AML-193 (cell line): ENCODE measurements at regions not wholly inside any gene's neighbourhood (a gene's known extent, or its start where the extent isn't known, plus 50 kb on each side); places are given as distances from the start of the nearest gene placed in this dataset.
"Not testable (repeated sequence)": the region's sequence is repeated elsewhere in the genome, so short reads cannot be mapped to it uniquely, and the experiment has no call there.

Source experiments
- DNase-seq, 2 experiments: peaks; one replicate each; lab custom pipeline; 2025; lab: John Stamatoyannopoulos, UW

GRCh38 chrX:52585892-52586291 lies 68.8 kb downstream of the SSX7 start:
- DNase-seq = no peak

DNA sequence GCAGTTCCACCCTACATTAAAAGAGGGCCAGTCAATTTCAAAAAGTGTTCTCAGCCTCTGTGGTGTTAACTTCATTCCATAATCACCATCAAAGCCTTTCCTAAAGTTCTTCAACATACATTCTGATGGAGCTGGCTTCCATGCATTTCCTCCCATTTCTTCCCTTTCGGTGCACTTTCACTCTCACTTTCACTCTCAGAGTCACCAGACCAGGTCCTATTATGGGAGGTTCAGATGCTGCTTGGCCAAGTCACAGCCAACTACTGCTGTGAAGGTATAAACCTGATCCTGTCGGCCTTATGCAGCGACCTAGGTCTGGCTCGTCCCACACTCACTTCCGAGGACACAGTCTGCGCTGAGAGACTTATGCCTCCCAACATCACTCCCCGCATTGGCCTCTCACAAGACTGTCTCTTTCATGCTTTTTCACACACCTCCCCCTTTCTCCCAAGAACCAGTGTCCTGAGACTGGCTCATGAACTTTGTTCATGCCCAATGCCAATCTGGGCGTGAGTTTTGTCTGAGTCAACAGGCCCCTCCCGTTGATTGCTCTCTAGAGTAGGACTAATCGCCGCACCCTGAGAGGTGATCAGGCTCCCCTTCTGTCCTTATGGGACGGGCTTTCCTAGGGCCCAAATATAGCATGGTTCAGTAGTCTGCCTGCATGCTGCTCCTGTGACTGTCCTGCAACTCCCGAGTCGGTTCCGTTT lies 60.8 kb upstream of the XAGE1B start:
- DNase-seq = no peak

- no peak for DNase-seq
Observed at GRCh38 chrX:52576946-52577345, 60.1 kb upstream of the XAGE1B start.

GRCh38 chrX:52576474-52576873 lies 59.6 kb upstream of the XAGE1B start:
- DNase-seq = no peak

GRCh38 chrX:52574416-52575275 lies 57.8 kb upstream of the XAGE1B start:
- peak; percentile 7 to 25 for DNase-seq

GRCh38 chrX:52568146-52568545 lies 51.3 kb upstream of the XAGE1B start:
- DNase-seq = not testable (repeated sequence)
